HG03095 (cell line): ENCODE measurements at regions not wholly inside any gene's neighbourhood (a gene's known extent, or its start where the extent isn't known, plus 50 kb on each side); places are given as distances from the start of the nearest gene placed in this dataset.
A peak's percentile ranks its signal among the peaks of the same experiment; 100 is the strongest.

Source experiments
- ATAC-seq: cut with Tn5 transposase; IDR thresholded peaks from one replicate; pipeline ENCODE4 v1.9.1; 2021; ENCODE audit warnings: moderate library complexity; ENCODE audit not compliant: unreplicated experiment

DNA sequence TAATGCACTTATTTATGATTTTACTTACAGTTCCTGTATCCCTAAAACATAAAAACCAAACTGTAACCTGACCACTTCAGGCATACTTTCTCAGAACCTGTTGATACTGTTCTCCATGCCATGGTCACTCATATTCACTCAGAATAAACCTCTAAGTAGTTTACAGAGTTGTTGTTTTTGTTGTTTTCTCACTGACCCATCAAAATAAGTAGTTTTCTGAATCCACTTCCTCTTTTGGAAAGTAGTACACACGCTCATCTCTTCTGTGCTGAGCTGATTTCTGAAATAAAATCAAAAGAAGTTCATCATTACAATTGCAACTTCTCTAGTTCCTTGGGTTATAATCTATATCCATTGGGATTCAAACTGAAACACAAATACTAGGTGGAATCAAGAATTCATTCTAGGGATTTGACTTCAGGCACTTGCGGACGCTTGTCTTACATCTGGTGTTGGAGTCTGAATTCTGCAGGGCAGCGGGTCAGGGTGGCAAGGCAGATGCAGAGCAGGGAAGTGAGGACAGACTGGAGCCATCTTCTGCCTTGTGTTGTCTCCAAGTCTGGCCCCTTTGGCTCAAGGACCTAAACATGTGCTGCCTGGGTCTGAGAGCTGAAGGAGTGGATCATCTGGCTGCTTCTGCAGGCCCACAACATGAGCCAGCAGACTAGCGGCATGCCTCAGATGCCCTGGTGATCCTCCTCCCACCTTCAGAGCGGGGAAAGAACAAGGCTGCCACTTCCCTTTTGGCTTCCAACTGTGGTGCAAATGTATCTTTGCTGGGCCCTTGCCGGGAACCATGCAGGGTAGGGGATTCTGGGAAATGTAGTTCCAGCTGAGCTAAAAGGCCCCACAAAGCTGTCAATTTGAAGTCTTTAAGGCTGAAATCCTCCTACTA lies 167.9 kb upstream of the MYLIP start:
- no peak for ATAC-seq

DNA sequence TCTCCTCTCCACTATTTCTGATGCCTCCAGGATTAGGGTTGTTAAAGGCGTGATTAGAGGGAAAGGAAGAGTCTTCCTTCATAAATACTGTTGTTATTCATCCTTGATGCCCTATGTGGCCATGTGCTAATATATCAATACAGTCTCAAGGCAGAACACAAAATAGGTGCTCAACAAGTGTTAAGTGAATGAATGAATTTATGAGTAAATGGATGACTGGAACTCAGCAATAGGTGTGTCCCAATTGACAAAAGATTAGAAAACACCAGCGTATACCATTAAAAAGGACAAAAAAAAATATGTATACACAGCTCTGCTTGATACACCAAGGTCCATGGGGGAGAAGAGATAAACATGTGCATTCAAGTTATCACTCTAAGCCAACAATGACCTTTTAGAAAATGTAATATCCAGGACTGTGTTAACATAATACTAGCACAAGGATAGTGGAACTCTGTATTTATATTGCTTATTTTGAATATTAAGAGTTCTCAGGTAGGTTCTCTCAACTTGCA lies 171.2 kb upstream of the MYLIP start:
- ATAC-seq, result no peak

DNA sequence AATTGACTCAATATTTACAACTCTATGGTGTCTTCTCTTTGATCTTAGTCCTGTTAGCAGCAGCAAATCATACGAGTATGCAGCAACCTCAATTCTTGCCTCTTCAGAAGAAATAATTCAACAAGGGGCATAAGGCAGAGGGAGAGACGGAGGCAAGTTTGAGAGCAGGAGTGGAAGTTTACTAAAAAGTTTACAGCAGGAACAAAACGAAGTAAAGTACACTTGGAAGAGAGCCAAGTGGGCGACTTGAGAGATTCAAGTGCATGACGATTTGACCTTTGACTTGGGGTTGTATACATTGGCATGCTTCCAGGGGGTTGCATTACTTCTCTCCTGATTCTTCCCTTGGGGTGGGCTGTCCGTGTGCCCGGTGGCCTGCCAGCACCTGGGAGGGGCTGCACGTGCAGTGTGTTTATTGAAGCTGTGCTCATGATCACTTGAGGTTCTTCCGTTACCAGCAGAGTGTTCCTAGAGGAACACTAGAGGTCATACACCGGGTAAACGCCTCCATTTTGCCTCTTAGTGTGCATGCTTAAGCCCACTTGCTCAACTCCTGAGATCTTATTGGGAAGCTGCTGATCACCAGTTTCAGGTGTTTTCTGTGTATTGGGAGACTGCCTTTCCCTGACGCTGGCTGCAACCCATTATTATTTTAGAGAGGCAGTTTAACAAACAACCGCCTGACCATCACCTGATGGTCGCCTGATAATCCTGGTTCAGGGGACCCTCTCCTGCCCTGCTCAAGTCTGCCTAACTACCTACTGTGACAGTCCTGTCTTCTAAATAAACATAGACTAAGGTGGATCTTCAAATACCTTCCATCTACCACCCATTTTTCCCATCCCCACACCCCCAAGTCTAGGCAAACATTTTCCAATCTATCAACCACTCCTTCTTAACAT lies 172.4 kb upstream of the MYLIP start:
- ATAC-seq, result no peak

DNA sequence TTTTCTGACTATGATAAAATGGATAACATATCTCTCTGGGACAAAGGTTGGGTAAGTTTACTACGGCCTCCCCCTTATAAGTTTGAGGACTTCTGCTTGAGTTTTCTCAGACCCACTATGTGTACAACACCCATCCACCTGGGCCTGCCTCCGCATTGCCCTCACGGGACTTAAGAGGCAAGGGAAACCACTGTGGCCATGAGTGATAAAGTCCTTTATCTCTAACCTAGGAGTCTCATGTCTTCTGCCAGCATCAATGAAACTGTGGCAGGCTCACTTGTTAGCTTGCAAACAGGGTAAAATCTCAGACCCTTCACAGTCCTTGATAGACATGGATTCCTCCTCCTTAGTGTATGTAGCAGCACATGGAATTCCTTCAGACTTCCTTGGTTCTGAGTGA lies 173.4 kb upstream of the MYLIP start:
- ATAC-seq, result no peak

DNA sequence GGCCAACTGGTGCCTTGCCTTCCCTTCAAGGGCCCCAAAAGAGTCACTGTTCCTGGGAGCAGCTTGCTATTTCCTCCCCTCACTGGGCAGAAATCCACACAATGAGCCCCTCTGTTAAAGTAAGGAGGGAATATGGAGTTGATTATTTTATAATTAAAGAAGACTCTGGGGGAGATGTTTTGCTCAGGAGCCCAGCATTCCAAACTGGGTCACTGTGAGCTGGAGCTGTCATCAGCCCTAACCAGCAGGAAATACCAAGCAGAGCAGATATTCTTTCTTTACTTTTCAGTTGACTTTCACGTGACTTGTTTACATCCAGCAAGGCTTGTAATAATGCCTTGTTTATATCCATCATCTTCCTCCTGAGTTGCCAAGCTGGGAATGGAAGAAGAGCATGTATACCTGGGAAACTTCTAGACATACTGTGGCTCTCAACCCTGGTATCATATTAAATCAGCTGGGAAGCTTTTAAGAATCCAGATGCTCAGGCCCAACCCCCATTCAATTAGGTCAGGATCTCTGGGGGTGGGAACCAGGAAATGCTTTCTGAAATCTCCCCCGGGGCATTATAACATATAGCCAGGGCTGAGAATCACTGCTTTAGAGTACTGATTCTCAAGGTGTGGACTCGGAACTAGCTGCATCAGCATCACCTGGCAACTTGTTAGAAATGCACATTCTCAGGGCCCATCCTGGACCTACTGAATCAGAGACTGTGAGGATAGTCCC lies 175.6 kb upstream of the MYLIP start:
- ATAC-seq, result no peak

DNA sequence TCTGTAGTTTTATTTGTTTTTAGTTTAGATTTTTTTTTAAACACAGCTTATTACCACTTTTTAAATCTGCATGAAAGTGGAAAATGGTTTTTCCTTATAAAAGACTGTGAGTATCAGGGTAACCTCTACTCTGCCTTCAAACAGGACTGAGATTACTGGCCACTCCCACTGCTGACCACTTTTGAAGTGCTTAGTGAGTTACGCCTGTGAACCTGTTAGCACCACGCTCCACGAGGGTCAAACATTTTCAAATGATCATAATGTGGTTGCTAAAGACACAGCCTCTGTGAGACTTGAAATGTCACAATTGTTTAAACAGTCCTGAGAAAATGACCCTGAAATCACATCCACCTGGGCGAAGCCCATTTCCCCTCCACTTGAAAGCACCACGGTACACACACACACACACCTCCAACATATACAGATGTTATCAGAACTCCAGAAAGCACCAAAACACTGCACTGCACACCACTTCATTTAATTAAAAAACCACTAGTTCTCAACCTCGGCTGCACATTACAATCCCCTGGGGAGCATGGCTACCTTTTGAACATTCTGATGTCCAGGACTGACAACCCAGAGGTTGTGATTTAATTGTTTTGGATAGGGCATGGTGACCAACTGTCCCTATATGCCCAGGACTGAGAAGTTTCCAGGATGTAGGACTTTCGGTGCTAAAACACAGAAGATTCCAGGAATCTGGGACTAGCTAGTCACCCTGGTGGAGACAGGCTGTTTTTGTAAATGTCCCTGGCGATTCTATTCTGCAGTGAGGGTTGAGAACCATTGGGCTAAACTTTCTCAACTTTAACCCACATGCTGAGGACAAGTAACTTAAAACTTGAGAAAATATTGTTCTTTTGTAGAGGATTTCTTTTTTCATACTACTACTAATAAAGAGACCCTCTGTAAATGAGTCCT lies 176.4 kb upstream of the MYLIP start:
- no peak for ATAC-seq

DNA sequence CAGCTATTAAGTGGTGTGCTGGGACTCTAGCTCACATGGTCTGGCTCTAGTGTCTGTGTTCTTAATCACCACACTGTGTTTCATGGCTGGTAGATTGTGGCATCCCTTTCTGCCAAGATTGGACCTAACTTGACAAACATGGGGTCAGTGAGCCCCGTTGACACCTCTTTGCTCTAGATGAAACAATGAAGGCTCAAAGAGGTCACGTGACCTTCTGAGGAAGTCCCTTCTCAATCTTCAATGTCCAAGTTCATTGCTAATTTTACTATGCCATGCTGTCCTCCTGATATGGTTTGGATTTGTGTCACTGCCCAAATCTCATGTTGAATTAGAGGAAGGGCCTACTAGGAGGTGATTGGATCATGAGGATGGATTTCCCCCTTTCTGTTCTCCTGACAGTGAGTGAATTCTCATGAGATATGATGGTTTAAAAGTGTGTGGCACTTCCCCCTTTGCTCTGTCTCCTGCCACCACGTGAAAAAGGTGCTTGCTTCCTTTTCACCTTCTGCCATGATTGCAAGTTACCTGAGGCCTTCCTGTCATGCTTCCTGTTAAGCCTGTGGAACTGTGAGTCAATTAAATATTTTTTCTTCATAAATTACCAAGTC lies 177.8 kb upstream of the MYLIP start:
- ATAC-seq, result no peak

DNA sequence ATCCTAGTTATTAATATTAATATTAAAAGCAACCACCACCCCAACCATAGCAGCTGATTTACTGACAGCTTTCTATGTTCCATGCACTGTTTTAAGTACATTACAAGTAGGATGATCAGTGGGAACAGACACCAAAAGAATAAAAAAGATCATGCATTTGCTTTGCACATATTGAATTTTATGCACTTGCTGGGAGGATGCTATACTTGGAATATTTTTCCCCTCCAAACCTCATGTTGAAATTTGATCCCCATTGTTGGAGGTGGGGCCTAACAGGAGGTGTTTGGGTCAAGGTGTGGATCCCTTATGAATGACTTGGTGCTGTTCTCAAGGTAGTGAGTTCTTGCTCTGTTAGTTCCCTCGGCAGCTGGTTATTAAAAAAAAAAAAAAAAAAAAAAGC lies 178.9 kb upstream of the MYLIP start:
- ATAC-seq, result no peak

DNA sequence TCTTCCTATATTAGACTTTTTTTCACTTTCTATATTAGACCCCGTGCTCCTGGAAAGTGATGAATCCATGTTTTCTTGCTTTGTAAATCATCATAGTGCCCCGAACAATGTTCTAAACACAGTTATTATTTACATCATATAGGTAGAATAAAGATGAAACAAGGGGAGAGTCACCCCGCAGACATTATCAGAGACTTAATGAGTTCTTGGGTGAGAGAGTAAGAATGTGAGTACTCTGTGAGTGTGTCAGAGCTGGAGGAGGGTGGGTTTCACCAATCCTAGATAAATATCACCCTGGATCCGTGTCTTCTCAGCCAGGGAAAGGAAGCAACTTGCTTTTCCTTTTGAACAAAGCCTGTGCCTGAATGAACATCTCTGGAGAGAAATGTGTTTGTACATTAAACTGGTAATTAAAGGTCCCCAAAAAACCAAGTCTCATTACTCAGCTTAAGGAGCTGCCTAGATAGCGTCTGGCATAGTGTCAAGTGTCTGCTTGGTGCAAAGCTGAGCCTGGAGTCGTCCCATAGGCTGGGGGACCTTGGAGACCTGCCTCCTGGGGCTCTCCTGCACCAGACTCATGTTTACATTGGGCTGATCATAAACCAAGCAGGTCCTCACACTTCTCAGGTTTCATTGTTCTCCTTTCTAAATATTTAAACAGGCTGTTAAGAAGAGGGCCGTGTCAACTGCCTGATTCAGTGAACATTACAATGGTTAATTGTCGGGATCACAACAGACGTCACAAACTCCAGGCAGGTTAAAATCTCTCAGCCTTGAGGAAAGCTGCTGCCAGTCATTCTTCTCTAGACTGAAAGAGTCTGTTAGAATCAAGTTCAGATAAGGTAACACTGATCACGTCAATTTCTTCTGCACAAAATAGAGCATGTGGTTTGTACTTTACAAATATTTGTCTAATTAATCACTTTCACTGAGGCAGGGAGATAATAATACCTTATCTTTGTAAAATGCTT lies 179.7 kb upstream of the MYLIP start:
- ATAC-seq, result no peak

DNA sequence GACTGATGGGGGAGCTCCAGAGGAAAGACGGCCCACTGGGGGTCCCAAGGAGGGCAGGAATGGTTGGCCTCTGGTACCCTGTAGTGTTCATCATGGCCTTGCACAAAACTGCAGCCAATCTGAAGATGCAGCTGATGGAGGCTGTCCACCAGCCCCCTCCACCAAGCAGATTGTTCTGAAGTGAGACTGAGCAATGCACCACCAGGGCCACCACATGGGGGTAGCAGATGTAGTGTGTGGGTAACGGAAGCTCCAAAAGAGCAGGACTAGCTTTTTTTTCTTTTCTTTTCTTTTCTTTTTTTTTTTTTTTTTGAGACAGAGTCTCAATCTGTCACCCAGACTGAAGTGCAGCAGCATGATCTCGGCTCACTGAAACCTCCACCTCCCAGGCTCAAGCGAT lies 181.0 kb upstream of the MYLIP start:
- ATAC-seq, result no peak

DNA sequence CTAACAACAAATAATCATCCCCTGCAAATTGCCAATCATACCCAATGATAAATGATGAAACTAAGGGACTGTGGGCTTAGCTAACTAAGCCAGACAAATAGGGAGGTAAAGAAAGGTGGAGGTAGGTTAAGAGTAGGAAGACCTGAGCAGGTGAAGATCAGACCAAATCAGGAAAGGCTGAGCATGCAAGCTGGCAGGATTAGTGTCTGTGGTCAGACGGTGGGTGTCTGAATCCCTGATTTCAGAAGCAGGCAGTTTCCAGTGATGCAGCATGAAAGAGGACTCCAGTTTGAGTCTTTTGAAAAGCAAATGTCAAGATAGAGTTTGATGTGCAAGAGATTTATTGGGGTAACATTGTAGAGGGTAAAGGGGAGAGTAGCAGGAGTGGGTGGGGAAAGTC lies 181.4 kb upstream of the MYLIP start:
- ATAC-seq, result no peak

DNA sequence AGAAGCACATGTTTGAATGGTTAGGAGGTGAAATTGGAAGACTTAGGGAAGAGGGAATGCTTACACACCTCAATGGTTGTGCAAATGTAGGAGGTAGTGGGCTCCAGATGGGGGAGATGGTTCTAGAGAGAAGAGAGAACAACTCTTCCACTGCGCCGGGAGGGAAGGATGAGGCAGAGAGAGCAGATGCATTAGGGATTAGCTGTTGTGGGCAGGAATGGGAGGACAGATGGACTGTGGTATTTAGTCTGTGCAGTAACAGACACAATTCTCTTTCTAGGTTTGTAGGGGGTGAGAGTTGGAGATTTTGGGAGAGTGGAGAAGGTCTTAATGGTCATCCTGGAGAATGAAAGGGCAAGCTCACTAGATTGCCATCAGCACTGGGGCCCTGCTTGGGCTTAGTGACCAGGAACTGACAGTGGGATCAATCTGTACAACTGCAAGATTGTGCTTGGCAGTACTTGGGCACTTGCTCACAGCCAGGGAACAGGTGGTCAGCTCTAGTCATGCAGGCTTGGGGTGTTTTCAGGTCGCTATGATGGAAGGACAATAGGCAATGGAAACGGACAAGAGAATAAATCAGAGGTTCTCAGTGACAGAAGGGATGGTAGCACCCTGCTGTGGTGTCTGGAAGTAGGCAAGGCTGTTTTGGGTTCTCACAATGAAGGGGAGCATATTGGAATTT lies 182.0 kb upstream of the MYLIP start:
- no peak for ATAC-seq

DNA sequence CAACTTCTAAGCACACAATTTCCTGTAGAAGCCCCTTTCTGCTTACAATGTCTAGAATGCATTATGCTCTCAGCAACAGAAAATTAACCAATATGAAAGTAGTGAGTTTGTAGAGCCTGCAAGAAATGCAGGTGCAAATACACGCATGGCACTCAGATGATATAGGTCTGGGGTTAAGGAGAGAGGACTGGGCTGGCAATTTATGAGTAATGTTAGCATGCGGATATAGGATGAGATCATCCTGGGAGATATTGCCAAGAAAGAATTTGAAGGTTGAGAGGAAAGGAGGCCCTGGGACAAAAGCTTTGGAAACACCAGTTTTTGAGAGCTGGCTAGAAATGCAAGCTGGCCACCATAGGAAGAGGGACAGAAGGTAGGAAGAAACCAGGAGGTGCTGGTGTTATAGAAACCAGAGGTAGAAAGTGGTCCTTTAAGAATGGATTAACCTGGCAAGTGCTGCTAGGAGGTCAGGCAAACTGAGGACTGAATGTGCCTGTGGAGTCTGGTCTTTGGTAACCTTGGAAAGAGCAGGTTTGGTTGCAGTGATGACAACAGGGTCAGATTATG lies 183.2 kb upstream of the MYLIP start:
- ATAC-seq, result no peak

DNA sequence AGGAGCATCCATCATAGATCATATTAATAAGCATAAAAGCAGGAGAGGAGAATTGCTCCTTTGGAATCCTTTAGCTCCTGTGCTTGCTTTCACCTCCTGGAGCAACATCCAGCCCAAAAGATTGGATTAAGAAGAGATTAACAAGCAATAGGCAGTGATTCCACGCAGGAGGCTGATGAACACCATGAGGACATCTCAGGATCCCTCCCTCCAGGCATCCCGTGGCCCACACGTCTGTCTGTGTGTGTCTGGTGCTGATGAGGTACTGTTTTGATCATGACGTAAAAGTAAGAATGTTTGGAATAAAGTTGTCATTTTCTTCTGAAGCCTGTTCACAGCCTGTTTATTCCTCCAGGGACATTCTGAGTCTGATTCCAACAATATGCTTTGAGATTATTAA lies 185.5 kb upstream of the MYLIP start:
- no peak for ATAC-seq

DNA sequence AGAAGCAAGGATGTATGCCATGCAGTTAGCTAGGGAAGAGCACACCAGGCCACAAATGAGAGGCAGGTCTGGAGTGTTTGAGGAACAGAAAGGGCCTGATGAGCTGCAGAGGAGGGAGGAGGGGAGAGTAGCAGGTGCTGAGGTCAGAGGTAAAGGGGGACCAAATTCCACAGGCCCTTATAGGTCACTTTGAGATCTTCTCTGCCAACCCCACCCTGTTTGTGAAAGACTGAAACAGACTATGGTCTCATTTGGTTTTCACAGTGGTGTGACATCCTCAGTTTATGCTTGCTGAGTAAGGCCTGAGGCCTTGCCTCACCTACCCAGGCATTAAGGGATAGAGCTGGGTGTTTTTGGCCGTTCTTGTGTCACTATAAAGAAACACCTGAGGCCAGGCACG lies 187.7 kb upstream of the MYLIP start:
- no peak for ATAC-seq

DNA sequence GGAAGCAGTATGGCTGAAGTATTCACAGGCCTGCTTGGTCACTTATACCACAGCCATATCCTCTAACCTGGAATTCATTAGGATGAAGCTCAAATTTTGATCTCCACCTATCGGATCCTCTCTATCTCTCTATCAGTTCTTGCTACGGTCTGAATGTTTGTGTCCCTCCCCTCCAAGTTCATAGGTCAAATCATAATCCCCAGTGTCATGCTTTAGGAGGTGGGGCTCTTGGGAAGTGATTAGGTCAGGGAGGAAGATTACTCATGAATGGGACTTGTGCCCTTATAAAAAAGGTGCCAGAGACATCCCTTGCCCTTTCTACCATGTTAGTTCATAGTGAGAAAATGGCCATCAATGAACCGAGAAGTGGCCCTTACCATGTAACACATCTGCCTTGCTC lies 190.8 kb upstream of the MYLIP start:
- ATAC-seq, result no peak

DNA sequence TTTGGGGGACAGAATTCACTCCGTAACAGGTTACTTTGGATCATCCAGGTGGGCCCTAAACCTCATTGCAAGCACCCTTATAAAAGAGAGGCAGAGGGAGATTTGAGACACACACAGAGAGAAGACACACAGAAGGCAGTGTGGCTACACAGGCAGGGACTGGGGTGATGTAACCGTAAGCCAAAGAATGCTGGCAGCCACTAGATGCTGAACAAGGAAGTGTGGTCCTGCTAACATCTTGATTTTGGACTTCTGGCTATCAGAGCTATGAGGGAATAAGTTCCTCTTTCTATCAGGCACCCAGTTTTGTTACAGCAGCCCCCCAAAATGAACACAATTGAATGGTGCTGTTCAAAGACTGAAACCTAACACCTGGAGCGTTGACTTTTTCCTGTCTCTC lies 191.3 kb upstream of the MYLIP start:
- no peak for ATAC-seq

DNA sequence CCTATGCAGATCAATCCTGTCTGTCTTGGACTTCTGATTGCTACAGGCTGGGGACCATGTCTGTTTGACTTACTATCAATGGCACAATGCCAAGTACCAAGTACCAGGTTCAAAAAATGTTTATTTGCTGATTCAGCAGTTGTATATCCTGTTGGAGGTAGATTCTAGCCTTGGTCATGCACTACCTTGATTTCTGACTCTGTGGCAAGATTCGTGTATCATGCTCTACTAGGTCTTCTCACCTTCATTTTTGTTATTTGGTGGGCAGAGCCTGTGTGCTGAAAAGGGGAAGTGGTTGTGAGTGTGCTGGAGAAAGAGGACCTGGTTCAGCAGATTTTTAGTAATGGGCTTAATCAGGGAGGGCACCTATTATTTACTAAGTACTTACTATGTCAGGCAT lies 192.4 kb upstream of the MYLIP start:
- ATAC-seq, result peak; percentile 72
